Activated CD4-positive, alpha-beta T cell treated with anti-CD3 and anti-CD28 coated beads, Interleukin-2, amount 10 ng/mL, durations not matched to agents 7 days and 5 days (primary cell): ENCODE measurements at regions not wholly inside any gene's neighbourhood (a gene's known extent, or its start where the extent isn't known, plus 50 kb on each side); places are given as distances from the start of the nearest gene placed in this dataset.

ENCODE experiments used
- CTCF ChIA-PET: fragments of 350-600 bp; sonication (Branson Sonifier 250); formaldehyde crosslinking; loops from one replicate; lab custom pipeline; 2021; ENCODE audit warnings: antibody characterized with exemption; lab: Charles Lee
- POLR2A ChIA-PET: fragments of 350-600 bp; sonication (Branson Sonifier 250); formaldehyde crosslinking; loops from one replicate; lab custom pipeline; 2021; ENCODE audit warnings: antibody characterized with exemption; lab: Charles Lee
- DNase-seq: peaks from one replicate; pipeline ENCODE4 v3.0.0-alpha.2; 2020
- H3K27ac Mint-ChIP-seq: one replicate; pipeline ENCODE4 v1.8.0; 2021; ENCODE audit warnings: mild to moderate bottlenecking, moderate library complexity, mixed read lengths
- H3K27me3 Mint-ChIP-seq: one replicate; pipeline ENCODE4 v1.8.0; 2021; ENCODE audit warnings: mixed read lengths
- H3K36me3 Mint-ChIP-seq: one replicate; pipeline ENCODE4 v1.8.0; 2021; ENCODE audit warnings: low read depth, mixed read lengths
- H3K4me1 Mint-ChIP-seq: one replicate; pipeline ENCODE4 v1.8.0; 2021; ENCODE audit warnings: mixed read lengths
- H3K4me3 Mint-ChIP-seq: one replicate; pipeline ENCODE4 v1.8.0; 2021; ENCODE audit warnings: mild to moderate bottlenecking, moderate library complexity, mixed read lengths
- H3K9me3 Mint-ChIP-seq: one replicate; pipeline ENCODE4 v1.8.0; 2021; ENCODE audit warnings: mixed read lengths

DNA sequence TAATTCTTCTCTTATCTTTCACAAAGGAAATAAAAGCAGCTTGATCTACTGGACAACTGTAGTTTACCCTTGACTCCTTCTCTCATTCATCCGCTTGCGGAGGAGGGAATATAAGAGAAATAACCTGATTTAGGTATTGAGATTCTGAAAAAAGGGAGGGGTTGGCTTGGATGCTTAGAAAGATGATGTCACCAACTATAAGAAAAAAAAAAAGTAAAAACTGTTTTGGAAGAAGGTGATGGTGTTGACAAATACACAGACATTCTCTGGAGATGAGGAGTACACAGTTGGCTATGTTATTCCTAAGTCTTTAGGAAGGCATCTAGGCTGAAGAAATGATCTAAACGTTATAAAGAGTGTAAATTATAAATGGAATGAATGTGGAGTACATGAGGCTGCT, 103.3 kb downstream of the TMEM114 start:
- H3K36me3 Mint-ChIP-seq, result no peaks in the 10 kb centered on the region
- H3K9me3 Mint-ChIP-seq, result no peaks in the 10 kb centered on the region
- POLR2A ChIA-PET, result no interaction called here
- no peak overlapping the region for H3K27ac Mint-ChIP-seq
- no peak for DNase-seq
- no peaks in the 10 kb centered on the region for H3K27me3 Mint-ChIP-seq
- CTCF ChIA-PET, result no interaction called here
- no peak overlapping the region for H3K4me3 Mint-ChIP-seq
- no peaks in the 10 kb centered on the region for H3K4me1 Mint-ChIP-seq

GRCh38 chr16:8483396-8483795, 106.9 kb downstream of the TMEM114 start:
- Mint-ChIP-seq H3K4me1 (no peaks in the 10 kb centered on the region), H3K36me3 (no peaks in the 10 kb centered on the region), H3K27me3 (no peaks in the 10 kb centered on the region), H3K9me3 (no peaks in the 10 kb centered on the region), H3K4me3 (no peak overlapping the region), H3K27ac (no peak overlapping the region)
- DNase-seq, result no peak
- CTCF ChIA-PET, result no interaction called here
- POLR2A ChIA-PET, result no interaction called here

- POLR2A ChIA-PET, result no interaction called here
Measured at GRCh38 chr16:8481810-8482209, 108.5 kb downstream of the TMEM114 start.

DNA sequence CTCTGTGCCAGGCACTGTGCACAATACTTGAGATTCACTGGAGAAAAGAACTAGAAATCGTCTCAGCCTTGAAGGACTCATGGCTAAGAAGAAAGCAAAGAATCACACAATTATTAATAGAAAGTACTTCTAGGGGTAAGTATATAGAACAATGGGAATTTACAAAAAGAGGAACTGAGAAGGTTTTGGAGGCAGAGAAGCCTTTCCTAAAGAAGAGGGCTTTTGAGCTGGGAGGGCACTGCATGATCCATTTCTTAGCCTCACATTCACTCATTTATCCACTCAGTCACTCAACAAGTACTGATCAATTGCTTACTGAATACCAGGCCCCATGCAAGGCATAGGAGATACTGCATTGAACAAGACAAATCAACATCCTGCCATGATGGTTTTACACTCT, 113.5 kb downstream of the TMEM114 start:
- Mint-ChIP-seq H3K27me3 (no peaks in the 10 kb centered on the region), H3K36me3 (no peaks in the 10 kb centered on the region), H3K4me1 (no peaks in the 10 kb centered on the region), H3K27ac (no peak overlapping the region), H3K4me3 (no peak overlapping the region), H3K9me3 (no peaks in the 10 kb centered on the region)
- POLR2A ChIA-PET, result no interaction called here
- CTCF ChIA-PET, result no interaction called here
- no peak for DNase-seq

More at GRCh38 chr16:8481810-8482209, 108.5 kb downstream of the TMEM114 start:
- H3K36me3 Mint-ChIP-seq, result no peaks in the 10 kb centered on the region
- no peak overlapping the region for H3K27ac Mint-ChIP-seq
- DNase-seq, result no peak
- no peaks in the 10 kb centered on the region for H3K9me3 Mint-ChIP-seq
- no peaks in the 10 kb centered on the region for H3K4me1 Mint-ChIP-seq
- no peak overlapping the region for H3K4me3 Mint-ChIP-seq
- CTCF ChIA-PET, result no interaction called here
- H3K27me3 Mint-ChIP-seq, result no peaks in the 10 kb centered on the region

DNA sequence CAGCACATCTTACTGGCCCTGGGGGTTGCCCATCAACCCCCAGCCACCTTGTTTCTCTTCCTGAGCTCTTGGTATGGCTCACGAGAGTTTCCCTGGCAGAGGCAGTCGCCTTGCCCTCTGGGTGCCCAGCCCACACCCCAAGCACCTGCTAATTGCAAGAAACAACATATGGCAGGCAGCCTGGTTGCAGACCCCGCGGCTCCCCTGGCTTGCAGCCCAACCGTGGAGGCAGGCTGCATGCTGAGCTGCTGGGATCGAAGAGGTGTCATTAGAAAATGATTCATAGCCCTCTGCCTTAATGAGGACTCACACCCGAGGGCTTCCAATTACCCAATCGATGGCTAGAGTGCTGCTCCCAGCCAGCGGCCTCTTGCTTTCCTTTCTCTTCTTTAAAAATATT, 115.7 kb downstream of the TMEM114 start:
- no peaks in the 10 kb centered on the region for H3K9me3 Mint-ChIP-seq
- no peak overlapping the region for H3K27ac Mint-ChIP-seq
- H3K4me3 Mint-ChIP-seq, result no peak overlapping the region
- ChIA-PET POLR2A (no interaction called here), CTCF (no interaction called here)
- H3K27me3 Mint-ChIP-seq, result no peaks in the 10 kb centered on the region
- H3K36me3 Mint-ChIP-seq, result no peaks in the 10 kb centered on the region
- no peak for DNase-seq
- no peaks in the 10 kb centered on the region for H3K4me1 Mint-ChIP-seq

- Mint-ChIP-seq H3K36me3 (no peaks in the 10 kb centered on the region), H3K4me1 (no peaks in the 10 kb centered on the region), H3K4me3 (no peak overlapping the region), H3K9me3 (no peaks in the 10 kb centered on the region), H3K27me3 (no peaks in the 10 kb centered on the region), H3K27ac (no peak overlapping the region)
- ChIA-PET CTCF (no interaction called here), POLR2A (no interaction called here)
- DNase-seq, result no peak
Measured at GRCh38 chr16:8469102-8469778, 121.1 kb downstream of the TMEM114 start.

GRCh38 chr16:8464979-8465378, 125.3 kb downstream of the TMEM114 start:
- no peaks in the 10 kb centered on the region for H3K9me3 Mint-ChIP-seq
- no peaks in the 10 kb centered on the region for H3K27me3 Mint-ChIP-seq
- POLR2A ChIA-PET, result no interaction called here
- no peak overlapping the region for H3K4me3 Mint-ChIP-seq
- H3K27ac Mint-ChIP-seq, result no peak overlapping the region
- H3K4me1 Mint-ChIP-seq, result no peaks in the 10 kb centered on the region
- CTCF ChIA-PET, result interaction anchor here (0.6 kb wide), 1 partner anchor 1311 kb away, joined by 4 read pairs; no protein-coding TSS in a partner anchor
- no peak for DNase-seq
- H3K36me3 Mint-ChIP-seq, result no peaks in the 10 kb centered on the region

DNA sequence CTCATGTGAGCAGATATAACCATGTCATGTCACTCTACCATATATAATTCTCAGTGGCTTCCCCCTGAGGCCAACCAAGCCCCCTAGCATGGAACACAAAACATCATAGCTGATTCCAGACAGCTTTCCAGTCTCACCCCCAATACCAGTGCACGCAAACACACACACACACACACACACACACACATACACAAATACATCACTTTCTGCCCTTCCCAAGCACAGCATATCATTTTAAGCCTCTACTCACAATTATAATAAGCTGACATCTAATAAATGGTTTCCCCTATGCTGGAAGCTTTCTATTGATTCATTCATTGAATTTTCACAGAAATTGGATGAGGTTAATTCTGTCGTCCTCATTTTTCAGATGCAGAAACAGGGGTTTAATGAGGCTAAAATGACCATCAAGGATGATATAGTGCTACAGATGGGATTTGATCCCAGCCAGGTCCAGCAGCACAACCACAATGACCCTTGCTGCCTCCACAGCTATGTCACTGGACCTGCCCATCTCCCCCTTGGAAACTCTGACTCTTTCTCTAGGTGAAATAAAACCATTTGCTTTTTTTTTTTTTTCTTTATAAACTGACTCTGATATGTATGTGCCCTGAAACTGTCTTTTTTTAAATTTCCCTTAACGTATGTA, 131.1 kb downstream of the TMEM114 start:
- H3K27ac Mint-ChIP-seq, result no peak overlapping the region
- ChIA-PET POLR2A (no interaction called here), CTCF (interaction anchor here (0.6 kb wide), 1 partner anchor 997 kb away, joined by 3 read pairs; no protein-coding TSS in a partner anchor)
- DNase-seq, result no peak
- no peaks in the 10 kb centered on the region for H3K4me1 Mint-ChIP-seq
- no peaks in the 10 kb centered on the region for H3K36me3 Mint-ChIP-seq
- no peaks in the 10 kb centered on the region for H3K27me3 Mint-ChIP-seq
- H3K4me3 Mint-ChIP-seq, result no peak overlapping the region
- no peaks in the 10 kb centered on the region for H3K9me3 Mint-ChIP-seq

DNA sequence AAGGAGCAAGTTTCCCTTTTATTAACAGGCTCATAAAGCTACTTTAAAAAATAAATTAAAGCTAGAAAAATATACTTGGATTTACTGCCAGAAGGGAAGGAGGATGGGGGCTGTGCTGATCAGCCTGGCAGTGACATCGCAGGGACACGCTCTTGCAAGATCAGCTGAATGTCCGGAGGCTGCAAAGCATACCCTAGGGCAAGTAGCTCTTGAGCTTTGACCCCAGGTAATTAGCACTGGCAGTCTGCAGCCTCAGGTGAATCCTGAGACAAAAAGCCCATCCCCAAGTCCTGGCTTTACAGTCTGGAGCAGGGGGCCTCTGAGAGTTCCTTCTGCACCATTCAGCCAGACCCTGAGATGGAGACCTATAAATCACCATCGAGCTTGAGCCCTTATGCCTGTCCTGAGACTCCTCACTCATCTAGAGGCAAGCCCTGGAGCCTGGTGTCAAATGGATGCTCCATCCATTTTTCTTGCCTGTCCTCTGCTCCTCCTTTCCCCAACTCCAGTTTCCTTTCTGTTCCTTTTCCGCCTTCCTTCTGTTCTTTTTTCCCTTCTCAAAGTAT, 131.7 kb downstream of the TMEM114 start:
- Mint-ChIP-seq H3K4me3 (no peak overlapping the region), H3K4me1 (no peaks in the 10 kb centered on the region), H3K9me3 (no peaks in the 10 kb centered on the region), H3K27ac (no peak overlapping the region), H3K27me3 (no peaks in the 10 kb centered on the region), H3K36me3 (no peaks in the 10 kb centered on the region)
- DNase-seq, result no peak
- POLR2A ChIA-PET, result no interaction called here
- CTCF ChIA-PET, result interaction anchor here (0.6 kb wide), 1 partner anchor 996 kb away, joined by 3 read pairs; no protein-coding TSS in a partner anchor

- ChIA-PET POLR2A (no interaction called here), CTCF (no interaction called here)
- Mint-ChIP-seq H3K9me3 (no peaks in the 10 kb centered on the region), H3K4me1 (no peaks in the 10 kb centered on the region), H3K36me3 (no peaks in the 10 kb centered on the region), H3K27ac (no peak overlapping the region), H3K4me3 (no peak overlapping the region), H3K27me3 (no peaks in the 10 kb centered on the region)
- no peak for DNase-seq
Measured at GRCh38 chr16:8453359-8453758, 137.0 kb downstream of the TMEM114 start.

DNA sequence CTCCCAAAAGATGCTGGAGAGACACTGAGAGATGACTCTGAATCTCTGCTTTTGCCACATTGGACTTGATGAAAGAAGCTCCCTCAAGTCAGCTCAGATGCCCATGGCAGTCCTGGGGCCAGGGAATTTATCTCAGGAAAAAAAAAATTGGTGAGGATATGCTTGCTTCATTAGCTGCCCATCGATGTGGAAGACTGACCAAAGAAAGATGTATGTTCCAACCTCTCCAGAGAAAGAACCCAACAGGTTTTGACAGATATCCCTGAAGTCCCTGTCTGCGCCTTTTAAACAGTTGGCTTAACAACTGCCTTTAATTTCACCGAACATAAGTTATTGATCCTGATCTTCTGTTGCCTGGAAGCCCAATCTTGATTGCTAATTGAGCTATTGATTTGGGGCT, 137.4 kb downstream of the TMEM114 start:
- H3K4me3 Mint-ChIP-seq, result no peak overlapping the region
- ChIA-PET CTCF (no interaction called here), POLR2A (no interaction called here)
- no peaks in the 10 kb centered on the region for H3K4me1 Mint-ChIP-seq
- DNase-seq, result no peak
- H3K27ac Mint-ChIP-seq, result no peak overlapping the region
- no peaks in the 10 kb centered on the region for H3K36me3 Mint-ChIP-seq
- no peaks in the 10 kb centered on the region for H3K27me3 Mint-ChIP-seq
- no peaks in the 10 kb centered on the region for H3K9me3 Mint-ChIP-seq

- H3K27me3 Mint-ChIP-seq, result no peaks in the 10 kb centered on the region
- peaks cover 3% of the 10 kb centered on the region for H3K9me3 Mint-ChIP-seq
- ChIA-PET CTCF (no interaction called here), POLR2A (no interaction called here)
- H3K4me1 Mint-ChIP-seq, result no peaks in the 10 kb centered on the region
- no peaks in the 10 kb centered on the region for H3K36me3 Mint-ChIP-seq
- no peak for DNase-seq
- H3K27ac Mint-ChIP-seq, result no peak overlapping the region
- no peak overlapping the region for H3K4me3 Mint-ChIP-seq
Measured at GRCh38 chr16:8436931-8437330, 153.4 kb downstream of the TMEM114 start.

GRCh38 chr16:8431783-8432182, 158.5 kb downstream of the TMEM114 start:
- Mint-ChIP-seq H3K27me3 (no peaks in the 10 kb centered on the region), H3K9me3 (no peaks in the 10 kb centered on the region), H3K4me3 (no peak overlapping the region), H3K27ac (no peak overlapping the region), H3K4me1 (no peaks in the 10 kb centered on the region), H3K36me3 (no peaks in the 10 kb centered on the region)
- ChIA-PET POLR2A (no interaction called here), CTCF (interaction anchor here (0.6 kb wide), 1 partner anchor 9 kb away, joined by 4 read pairs; no protein-coding TSS in a partner anchor)
- no peak for DNase-seq
